Keratinocyte (primary cell): ENCODE measurements at regions not wholly inside any gene's neighbourhood (a gene's known extent, or its start where the extent isn't known, plus 50 kb on each side); places are given as distances from the start of the nearest gene placed in this dataset.

Experiments
- CTCF ChIP-seq, 3 experiments: IDR thresholded peaks in 1 of 3; conservative IDR thresholded peaks in 1 of 3; optimal IDR thresholded peaks in 1 of 3; 2 replicates in 2 of 3; 3 replicates in 1 of 3; pipeline versions ENCODE3 to v1.5.1; 2011; ENCODE audit warnings: low read length in 3 of 3, mild to moderate bottlenecking in 3 of 3, moderate library complexity in 2 of 3, control low read depth in 1 of 3, inconsistent platforms in 1 of 3; ENCODE audit not compliant: insufficient read depth in 2 of 3; ENCODE audit errors: extremely low read depth in 1 of 3
- EZH2 ChIP-seq: IDR thresholded peaks from one replicate; pipeline ENCODE4 v1.6.1; 2012; ENCODE audit warnings: inconsistent platforms, mild to moderate bottlenecking, low read length, moderate library complexity

DNA sequence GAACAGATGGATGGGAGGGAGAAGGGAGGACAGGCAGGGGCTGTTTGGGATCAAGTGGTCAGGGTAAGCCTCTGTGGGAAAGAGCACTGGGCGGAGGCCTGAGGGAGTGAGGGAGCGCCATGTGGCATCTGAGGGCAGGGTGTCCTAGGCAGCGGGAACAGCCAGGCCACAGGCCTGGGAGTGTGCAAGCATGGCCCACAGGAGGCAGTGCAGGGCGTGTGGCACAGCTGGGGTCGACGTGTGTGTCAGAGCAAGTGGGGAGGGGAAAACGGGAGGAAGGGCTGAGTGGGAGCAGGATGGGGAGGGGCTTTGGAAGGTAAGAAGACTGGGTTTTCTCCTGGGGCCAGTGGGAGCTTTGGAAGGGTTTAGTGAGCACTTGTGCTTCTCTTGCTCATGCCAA, 143.4 kb downstream of the SYF2 start:
- TF ChIP-seq CTCF (optimal IDR thresholded peaks at IDR 0.05 in 1 of 3, IDR thresholded peaks at IDR 0.05 in 1 of 3, conservative IDR thresholded peaks at IDR 0.05 in 1 of 3; ENCODE audit: extremely low read depth in 1 of 3, insufficient read depth in 2 of 3, low read length in 3 of 3) (no peak), EZH2 (no peak)
